IMR-90 (cell line): ENCODE measurements at regions not wholly inside any gene's neighbourhood (a gene's known extent, or its start where the extent isn't known, plus 50 kb on each side); places are given as distances from the start of the nearest gene placed in this dataset.
A peak's percentile ranks its signal among the peaks of the same experiment; 100 is the strongest.

Source experiments
- ATAC-seq: fragments of 200-7000 bp; cut with Tn5 transposase; 2 replicates; pipeline ENCODE4 v1.9.1; 2020; ENCODE audit warnings: low read depth, mild to moderate bottlenecking, moderate library complexity
- BruUV-seq: library from RNA; stranded (reverse); fragments of 400-500 nt; replicated peaks from 2 replicates; lab custom pipeline; 2021; lab: Mats Ljungman, UMichigan
- CTCF ChIA-PET: fragments of 300-600 bp; formaldehyde crosslinking; extraction: SDS; loops from one replicate; lab custom pipeline; 2021; ENCODE audit warnings: antibody characterized with exemption; lab: Yijun Ruan, JAX
- POLR2A ChIA-PET: fragments of 300-600 bp; sonication (Branson Sonifier 250); formaldehyde crosslinking; loops from one replicate; lab custom pipeline; 2022; ENCODE audit warnings: antibody characterized with exemption; ENCODE audit not compliant: unreplicated experiment; lab: Charles Lee
- DNase-seq: peaks from one replicate; pipeline ENCODE4 v3.0.0; 2013
- H2AFZ ChIP-seq: replicated peaks from 2 replicates; pipeline ENCODE3; 2013; ENCODE audit warnings: low read length, mild to moderate bottlenecking; ENCODE audit not compliant: poor library complexity
- H2AK5ac ChIP-seq: 2 replicates; pipeline ENCODE4 v1.6.1; 2013; ENCODE audit warnings: low read depth, low read length, inconsistent platforms
- H2AK9ac ChIP-seq: replicated peaks from 2 replicates; pipeline ENCODE3; 2013; ENCODE audit warnings: mild to moderate bottlenecking, low read depth, low read length, moderate library complexity; ENCODE audit not compliant: poor library complexity
- H2BK120ac ChIP-seq: 2 replicates; pipeline ENCODE4 v1.6.1; 2013; ENCODE audit warnings: low read depth, low read length, inconsistent platforms
- H2BK15ac ChIP-seq: 3 replicates; pipeline ENCODE4 v1.6.1; 2013; ENCODE audit warnings: low read depth, low read length, inconsistent platforms
- H2BK20ac ChIP-seq: 2 replicates; pipeline ENCODE4 v1.6.1; 2013; ENCODE audit warnings: low read depth, mild to moderate bottlenecking, inconsistent platforms, low read length, moderate library complexity
- H2BK5ac ChIP-seq: 2 replicates; pipeline ENCODE4 v1.6.1; 2013; ENCODE audit warnings: mild to moderate bottlenecking, low read depth, low read length, inconsistent platforms; ENCODE audit not compliant: poor library complexity, severe bottlenecking
- H3K14ac ChIP-seq: replicated peaks from 2 replicates; pipeline ENCODE4 v1.6.1; 2013; ENCODE audit warnings: low read depth, low read length, inconsistent platforms
- H3K18ac ChIP-seq: 2 replicates; pipeline ENCODE4 v1.6.1; 2013; ENCODE audit warnings: low read depth, low read length, control low read depth
- H3K23ac ChIP-seq: 2 replicates; pipeline ENCODE4 v1.6.1; 2013; ENCODE audit warnings: low read depth, low read length, inconsistent platforms
- H3K27ac ChIP-seq: 2 replicates; pipeline ENCODE4 v1.5.1; 2013; ENCODE audit warnings: mild to moderate bottlenecking, control low read depth, low read length; ENCODE audit not compliant: insufficient read depth
- H3K27me3 ChIP-seq: 2 replicates; pipeline ENCODE4 v1.6.1; 2013; ENCODE audit warnings: low read length; ENCODE audit not compliant: control insufficient read depth, insufficient read depth
- H3K36me3 ChIP-seq: 2 replicates; pipeline ENCODE4 v1.6.1; 2013; ENCODE audit warnings: low read length, mixed read lengths; ENCODE audit not compliant: control insufficient read depth, insufficient read depth
- H3K4ac ChIP-seq: 2 replicates; pipeline ENCODE4 v1.6.1; 2013; ENCODE audit warnings: low read depth, low read length, inconsistent platforms
- H3K4me1 ChIP-seq: 2 replicates; pipeline ENCODE4 v1.6.1; 2013; ENCODE audit warnings: low read length, mixed read lengths; ENCODE audit not compliant: control insufficient read depth, insufficient read depth
- H3K4me2 ChIP-seq: 2 replicates; pipeline ENCODE4 v1.6.1; 2013; ENCODE audit warnings: low read depth, mild to moderate bottlenecking, control low read depth, low read length, moderate library complexity
- H3K4me3 ChIP-seq: 2 replicates; pipeline ENCODE4 v1.5.1; 2013; ENCODE audit warnings: low read depth, mild to moderate bottlenecking, control low read depth, low read length, moderate library complexity; ENCODE audit not compliant: insufficient read depth
- H3K56ac ChIP-seq: 2 replicates; pipeline ENCODE4 v1.6.1; 2013; ENCODE audit warnings: low read length, inconsistent platforms; ENCODE audit not compliant: insufficient read depth; ENCODE audit errors: extremely low read depth
- H3K79me1 ChIP-seq, 2 experiments: 2 replicates each; pipeline ENCODE4 v1.6.1; 2013; ENCODE audit warnings: low read length in 2 of 2, inconsistent platforms in 1 of 2, low read depth in 1 of 2
- H3K9ac ChIP-seq: 2 replicates; pipeline ENCODE4 v1.6.1; 2013; ENCODE audit warnings: low read depth, low read length, control low read depth
- H3K9me1 ChIP-seq: 2 replicates; pipeline ENCODE4 v1.6.1; 2013; ENCODE audit warnings: low read length, inconsistent platforms; ENCODE audit not compliant: insufficient read depth
- H3K9me3 ChIP-seq: 2 replicates; pipeline ENCODE4 v1.6.1; 2013; ENCODE audit warnings: low read length; ENCODE audit not compliant: control insufficient read depth, insufficient read depth
- H4K20me1 ChIP-seq: 2 replicates; pipeline ENCODE4 v1.6.1; 2013; ENCODE audit warnings: low read length, inconsistent platforms; ENCODE audit not compliant: insufficient read depth
- H4K5ac ChIP-seq: 2 replicates; pipeline ENCODE4 v1.6.1; 2013; ENCODE audit warnings: mild to moderate bottlenecking, low read depth, low read length, control low read depth
- H4K8ac ChIP-seq, 2 experiments: 2 replicates each; pipeline ENCODE4 v1.6.1; 2013; ENCODE audit warnings: low read depth in 2 of 2, low read length in 2 of 2, control low read depth in 1 of 2, inconsistent platforms in 1 of 2
- H4K91ac ChIP-seq: 2 replicates; pipeline ENCODE4 v1.6.1; 2013; ENCODE audit warnings: low read depth, low read length, inconsistent platforms; ENCODE audit not compliant: insufficient read depth
- BHLHE40 ChIP-seq: fragments of 150-350 bp; IDR thresholded peaks from 2 replicates; pipeline ENCODE4 v1.6.1; 2016; ENCODE audit warnings: mild to moderate bottlenecking, low read depth, low read length
- CHD1 ChIP-seq: IDR thresholded peaks from 2 replicates; pipeline ENCODE4 v1.6.1; 2012; ENCODE audit warnings: low read depth, low read length, improper control_type of control experiment
- FOS ChIP-seq: fragments of 150-350 bp; IDR thresholded peaks from 2 replicates; pipeline ENCODE4 v1.6.1; 2016; ENCODE audit warnings: low read depth, low read length
- MAFK ChIP-seq: IDR thresholded peaks from 2 replicates; pipeline ENCODE4 v1.6.1; 2012; ENCODE audit warnings: low read depth, low read length, improper control_type of control experiment
- MAZ ChIP-seq: IDR thresholded peaks from 2 replicates; pipeline ENCODE4 v1.6.1; 2012; ENCODE audit warnings: low read depth, mild to moderate bottlenecking, low read length, improper control_type of control experiment, moderate library complexity, borderline replicate concordance
- MXI1 ChIP-seq: IDR thresholded peaks from 2 replicates; pipeline ENCODE4 v1.6.1; 2012; ENCODE audit warnings: low read depth, mild to moderate bottlenecking, low read length, moderate library complexity, borderline replicate concordance
- NFE2L2 ChIP-seq: fragments of 150-350 bp; IDR thresholded peaks from 2 replicates; pipeline ENCODE4 v1.6.1; 2016; ENCODE audit warnings: low read depth, mild to moderate bottlenecking, low read length
- POLR2A ChIP-seq: IDR thresholded peaks from 2 replicates; pipeline ENCODE4 v1.6.1; 2012; ENCODE audit warnings: mild to moderate bottlenecking, low read depth, low read length
- RAD21 ChIP-seq: IDR thresholded peaks from 2 replicates; pipeline ENCODE4 v1.6.1; 2012; ENCODE audit warnings: low read length, improper control_type of control experiment
- RCOR1 ChIP-seq: IDR thresholded peaks from 2 replicates; pipeline ENCODE4 v1.6.1; 2012; ENCODE audit warnings: mild to moderate bottlenecking, low read length, improper control_type of control experiment; ENCODE audit not compliant: insufficient replicate concordance
- RFX5 ChIP-seq: IDR thresholded peaks from 2 replicates; pipeline ENCODE4 v1.8.0; 2012; ENCODE audit warnings: low read depth, mild to moderate bottlenecking, low read length, moderate library complexity
- SMC3 ChIP-seq: fragments of 150-350 bp; IDR thresholded peaks from 2 replicates; pipeline ENCODE4 v1.6.1; 2016; ENCODE audit warnings: low read depth, mild to moderate bottlenecking, antibody characterized with exemption, low read length, moderate library complexity
- WGBS, 2 experiments: methylation state at CpG; one replicate each; pipeline versions ENCODE4 v1.1.5 to v1.1.7; 2013; ENCODE audit warnings: missing lambda C conversion rate in 2 of 2; ENCODE audit not compliant: insufficient read length in 1 of 2; ENCODE audit errors: extremely low coverage in 2 of 2; 5-methylcytosine and 5-hydroxymethylcytosine counted together
- dilution Hi-C: fragments of 300-500 bp; cut with HindIII; formaldehyde crosslinking; loops from one replicate; pipeline ENCODE4 v1.14.3; 2018; ENCODE audit warnings: low sequenced_read_pairs; ENCODE audit not compliant: unreplicated experiment
- in situ Hi-C: fragments of 300-500 bp; cut with MboI; formaldehyde crosslinking; loops from 3 replicates; pipeline ENCODE4 v1.14.3; 2019; ENCODE audit warnings: low sequenced_read_pairs, inconsistent platforms, mixed read lengths
- intact Hi-C: fragments of 100-400 bp; cut with micrococcal nuclease; formaldehyde crosslinking; loops from 2 replicates; pipeline ENCODE4 v1.10.0; 2022
- TF ChIP-seq, protein P1 (sequence below): fragments of 150-350 bp; IDR thresholded peaks from 2 replicates; pipeline ENCODE4 v1.6.1; 2017; ENCODE audit warnings: mild to moderate bottlenecking, antibody characterized with exemption, low read length, low read depth
- TF ChIP-seq, protein P2 (sequence below): fragments of 150-350 bp; IDR thresholded peaks from 2 replicates; pipeline ENCODE4 v1.6.1; 2016; ENCODE audit warnings: low read depth, mild to moderate bottlenecking, low read length, moderate library complexity, borderline replicate concordance

DNA sequence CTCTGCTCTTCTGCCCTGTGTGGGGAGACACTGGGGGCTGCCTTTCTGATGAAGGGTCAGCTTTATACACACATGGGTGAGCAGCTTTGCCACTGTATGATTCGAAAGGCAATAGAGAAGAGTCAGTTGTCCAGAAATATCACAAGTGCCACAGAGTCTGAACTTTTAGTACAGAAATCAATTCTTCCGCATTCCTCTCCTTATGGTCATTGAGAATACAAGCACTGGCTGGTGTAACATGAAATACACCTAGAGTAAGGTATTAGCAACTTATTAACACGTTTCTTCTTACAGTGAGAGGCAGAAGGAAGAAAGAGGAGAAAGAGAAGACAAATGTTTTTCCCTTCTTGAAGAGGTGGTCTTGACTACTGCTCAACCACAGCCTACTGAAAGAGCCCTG lies 579.2 kb downstream of the ZEB2 start:
- H2AK9ac ChIP-seq = no peak overlapping the region
- dilution Hi-C loops (no loop called here), in situ Hi-C loops (no loop called here), intact Hi-C loops (no loop called here)
- H3K4me2 ChIP-seq = no peak overlapping the region
- H4K91ac ChIP-seq = no peak overlapping the region
- no peak overlapping the region for H2AK5ac ChIP-seq
- ChIA-PET POLR2A (no interaction called here), CTCF (no interaction called here)
- no peak overlapping the region for H2BK5ac ChIP-seq
- H3K9ac ChIP-seq = no peak overlapping the region
- no peak overlapping the region for H3K27ac ChIP-seq
- no peaks in the 10 kb centered on the region for H4K20me1 ChIP-seq
- H3K4ac ChIP-seq = no peak overlapping the region; the same call in 1 of the 2 replicates
- no peak overlapping the region for H2BK120ac ChIP-seq
- H3K4me1 ChIP-seq = peaks cover 8% of the 10 kb centered on the region
- WGBS, 2 experiments = no CpG with 5 or more reads among the region's 3 CpGs
- H3K9me3 ChIP-seq = no peaks in the 10 kb centered on the region
- no peaks in the 10 kb centered on the region for H3K36me3 ChIP-seq
- H3K18ac ChIP-seq = peak overlapping the region; percentile 50; the same call in 1 of the 2 replicates
- DNase-seq (no peak), ATAC-seq (no peak)
- no peaks in the 10 kb centered on the region for H3K79me1 ChIP-seq
- H3K9me1 ChIP-seq = no peaks in the 10 kb centered on the region
- H4K5ac ChIP-seq = no peak overlapping the region; the same call in 1 of the 2 replicates
- no TSS peak for BruUV-seq
- 0 out of 2 replicates have a peak overlapping the region, but pooled peaks have one; percentile 4 for H3K14ac ChIP-seq
- no peak overlapping the region for H2BK20ac ChIP-seq
- no peak overlapping the region for H2BK15ac ChIP-seq
- no peak overlapping the region for H3K23ac ChIP-seq
- H4K8ac ChIP-seq = peak overlapping the region in 1 of 2 experiments; percentile 17; a peak in 1 of 4 replicates
- H2AFZ ChIP-seq = no peak overlapping the region
- no peaks in the 10 kb centered on the region for H3K27me3 ChIP-seq
- no peak overlapping the region for H3K56ac ChIP-seq
- TF ChIP-seq POLR2A (no peak), CHD1 (no peak), BHLHE40 (no peak), RAD21 (no peak), RFX5 (no peak), MXI1 (no peak), FOS (no peak), SMC3 (no peak), MAFK (no peak), MAZ (no peak), NFE2L2 (no peak), RCOR1 (no peak)
- TF ChIP-seq, protein P1, sequence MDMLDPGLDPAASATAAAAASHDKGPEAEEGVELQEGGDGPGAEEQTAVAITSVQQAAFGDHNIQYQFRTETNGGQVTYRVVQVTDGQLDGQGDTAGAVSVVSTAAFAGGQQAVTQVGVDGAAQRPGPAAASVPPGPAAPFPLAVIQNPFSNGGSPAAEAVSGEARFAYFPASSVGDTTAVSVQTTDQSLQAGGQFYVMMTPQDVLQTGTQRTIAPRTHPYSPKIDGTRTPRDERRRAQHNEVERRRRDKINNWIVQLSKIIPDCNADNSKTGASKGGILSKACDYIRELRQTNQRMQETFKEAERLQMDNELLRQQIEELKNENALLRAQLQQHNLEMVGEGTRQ = no peak
- TF ChIP-seq, protein P2, sequence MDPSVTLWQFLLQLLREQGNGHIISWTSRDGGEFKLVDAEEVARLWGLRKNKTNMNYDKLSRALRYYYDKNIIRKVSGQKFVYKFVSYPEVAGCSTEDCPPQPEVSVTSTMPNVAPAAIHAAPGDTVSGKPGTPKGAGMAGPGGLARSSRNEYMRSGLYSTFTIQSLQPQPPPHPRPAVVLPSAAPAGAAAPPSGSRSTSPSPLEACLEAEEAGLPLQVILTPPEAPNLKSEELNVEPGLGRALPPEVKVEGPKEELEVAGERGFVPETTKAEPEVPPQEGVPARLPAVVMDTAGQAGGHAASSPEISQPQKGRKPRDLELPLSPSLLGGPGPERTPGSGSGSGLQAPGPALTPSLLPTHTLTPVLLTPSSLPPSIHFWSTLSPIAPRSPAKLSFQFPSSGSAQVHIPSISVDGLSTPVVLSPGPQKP = no peak
- H3K4me3 ChIP-seq = no peak overlapping the region
